ENCODE measurements at regions not wholly inside any gene's neighbourhood (a gene's known extent, or its start where the extent isn't known, plus 50 kb on each side); places are given as distances from the start of the nearest gene placed in this dataset.

- no peak for DNase-seq (ENCODE audit: low read depth in 1 of 2, low spot score in 1 of 2)
These were observed 316.2 kb upstream of the MGAT5 start for GRCh38 chr2:133937669-133938068.

GRCh38 chr2:133940134-133940533 lies 313.7 kb upstream of the MGAT5 start:
- DNase-seq (ENCODE audit: low read depth in 1 of 2, low spot score in 1 of 2): no peak

GRCh38 chr2:133941666-133942065 lies 312.2 kb upstream of the MGAT5 start:
- DNase-seq (ENCODE audit: low read depth in 1 of 2, low spot score in 1 of 2): no peak

- no peak for DNase-seq (ENCODE audit: low read depth in 1 of 2, low spot score in 1 of 2)
These were observed 311.5 kb upstream of the MGAT5 start for GRCh38 chr2:133942398-133942797.

- no peak for DNase-seq (ENCODE audit: low read depth in 1 of 2, low spot score in 1 of 2)
These were observed 310.8 kb upstream of the MGAT5 start for GRCh38 chr2:133943108-133943507.

GRCh38 chr2:133945089-133945488 lies 308.8 kb upstream of the MGAT5 start:
- no peak for DNase-seq (ENCODE audit: low read depth in 1 of 2, low spot score in 1 of 2)

- DNase-seq (ENCODE audit: low read depth in 1 of 2, low spot score in 1 of 2): no peak
These were observed 306.8 kb upstream of the MGAT5 start for GRCh38 chr2:133947057-133947456.

- DNase-seq (ENCODE audit: low read depth in 1 of 2, low spot score in 1 of 2): no peak
These were observed 305.1 kb upstream of the MGAT5 start for GRCh38 chr2:133948610-133949290.

- no peak for DNase-seq (ENCODE audit: low read depth in 1 of 2, low spot score in 1 of 2)
These were observed 304.3 kb upstream of the MGAT5 start for GRCh38 chr2:133949595-133949994.

- DNase-seq (ENCODE audit: low read depth in 1 of 2, low spot score in 1 of 2): no peak
These were observed 302.7 kb upstream of the MGAT5 start for GRCh38 chr2:133951209-133951608.

- DNase-seq (ENCODE audit: low read depth in 1 of 2, low spot score in 1 of 2): no peak
These were observed 301.5 kb upstream of the MGAT5 start for GRCh38 chr2:133952420-133952819.

- DNase-seq (ENCODE audit: low read depth in 1 of 2, low spot score in 1 of 2): no peak
These were observed 301.0 kb upstream of the MGAT5 start for GRCh38 chr2:133952896-133953295.

- DNase-seq (ENCODE audit: low read depth in 1 of 2, low spot score in 1 of 2): no peak
These were observed 300.3 kb upstream of the MGAT5 start for GRCh38 chr2:133953524-133953923.

GRCh38 chr2:133954636-133955035 lies 299.2 kb upstream of the MGAT5 start:
- no peak for DNase-seq (ENCODE audit: low read depth in 1 of 2, low spot score in 1 of 2)

GRCh38 chr2:133955169-133955568 lies 298.7 kb upstream of the MGAT5 start:
- DNase-seq (ENCODE audit: low read depth in 1 of 2, low spot score in 1 of 2): no peak

- DNase-seq (ENCODE audit: low read depth in 1 of 2, low spot score in 1 of 2): no peak
These were observed 297.4 kb upstream of the MGAT5 start for GRCh38 chr2:133956434-133956935.

- no peak for DNase-seq (ENCODE audit: low read depth in 1 of 2, low spot score in 1 of 2)
These were observed 296.0 kb upstream of the MGAT5 start for GRCh38 chr2:133957724-133958480.

- DNase-seq (ENCODE audit: low read depth in 1 of 2, low spot score in 1 of 2): no peak
These were observed 294.8 kb upstream of the MGAT5 start for GRCh38 chr2:133959066-133959465.

GRCh38 chr2:133966720-133967304 lies 287.1 kb upstream of the MGAT5 start:
- no peak for DNase-seq (ENCODE audit: low read depth in 1 of 2, low spot score in 1 of 2)

- no peak for DNase-seq (ENCODE audit: low read depth in 1 of 2, low spot score in 1 of 2)
These were observed 286.5 kb upstream of the MGAT5 start for GRCh38 chr2:133967326-133967725.

GRCh38 chr2:133968446-133968845 lies 285.4 kb upstream of the MGAT5 start:
- DNase-seq (ENCODE audit: low read depth in 1 of 2, low spot score in 1 of 2): no peak

GRCh38 chr2:133970641-133971040 lies 283.2 kb upstream of the MGAT5 start:
- DNase-seq (ENCODE audit: low read depth in 1 of 2, low spot score in 1 of 2): no peak
